Right atrium auricular region (tissue), 2 donors: ENCODE measurements at regions not wholly inside any gene's neighbourhood (a gene's known extent, or its start where the extent isn't known, plus 50 kb on each side); places are given as distances from the start of the nearest gene placed in this dataset.

Experiments
- DNase-seq: peaks from one replicate; pipeline ENCODE4 v3.0.0-alpha.2; 2019; ENCODE audit warnings: low spot score
- H3K27ac ChIP-seq, 2 donors: fragments of 200-600 bp; sonication (generic); 1 replicate in 1 of 2; 2 replicates in 1 of 2; pipeline ENCODE4 v1.5.1; 2016 to 2019
- H3K27me3 ChIP-seq, 2 donors: fragments of 200-600 bp; sonication (generic); one replicate each; pipeline versions ENCODE4 v1.5.1 to v1.6.0; 2017 to 2019
- H3K36me3 ChIP-seq: fragments of 200-600 bp; sonication (generic); one replicate; pipeline ENCODE4 v1.5.1; 2016
- H3K4me1 ChIP-seq, 2 donors: fragments of 200-600 bp; sonication (generic); one replicate each; pipeline versions ENCODE4 v1.5.1 to v1.6.0; 2017 to 2019
- H3K4me3 ChIP-seq, 2 donors: fragments of 200-600 bp; sonication (generic); 1 replicate in 1 of 2; 2 replicates in 1 of 2; pipeline ENCODE4 v1.5.1; 2017 to 2019; ENCODE audit warnings: mild to moderate bottlenecking in 1 of 2, moderate library complexity in 1 of 2
- H3K9me3 ChIP-seq, 2 donors: fragments of 200-600 bp; sonication (generic); one replicate each; pipeline ENCODE4 v1.5.1; 2019
- CTCF ChIP-seq, 2 donors: fragments of 200-600 bp; sonication (generic); IDR thresholded peaks; one replicate each; pipeline ENCODE4 v1.5.1; 2019; ENCODE audit warnings: antibody characterized with exemption in 2 of 2

- TF ChIP-seq CTCF (IDR thresholded peaks at IDR 0.05): no peak
Observed at GRCh38 chr4:128341634-128342033, 54.0 kb upstream of the PGRMC2 start.

GRCh38 chr4:128338634-128339355 lies 51.2 kb upstream of the PGRMC2 start:
- Histone ChIP-seq H3K4me3 (no peak overlapping the region), H3K27me3 (no peaks in the 10 kb centered on the region), H3K4me1 (no peaks in the 10 kb centered on the region), H3K9me3 (no peaks in the 10 kb centered on the region), H3K36me3 (no peaks in the 10 kb centered on the region), H3K27ac (no peak overlapping the region)
- TF ChIP-seq CTCF (IDR thresholded peaks at IDR 0.05): no peak
- DNase-seq: no peak

More at GRCh38 chr4:128341634-128342033, 54.0 kb upstream of the PGRMC2 start:
- no peaks in the 10 kb centered on the region for H3K27me3 ChIP-seq
- no peak overlapping the region for H3K4me3 ChIP-seq
- DNase-seq: no peak
- H3K36me3 ChIP-seq: no peaks in the 10 kb centered on the region
- H3K9me3 ChIP-seq: no peaks in the 10 kb centered on the region
- no peak overlapping the region for H3K27ac ChIP-seq
- no peaks in the 10 kb centered on the region for H3K4me1 ChIP-seq

- Histone ChIP-seq H3K27ac (no peak overlapping the region), H3K36me3 (no peaks in the 10 kb centered on the region), H3K4me3 (no peak overlapping the region), H3K27me3 (no peaks in the 10 kb centered on the region), H3K9me3 (no peaks in the 10 kb centered on the region), H3K4me1 (no peaks in the 10 kb centered on the region)
- DNase-seq: no peak
- TF ChIP-seq CTCF (IDR thresholded peaks at IDR 0.05): no peak
Observed at GRCh38 chr4:128337863-128338262, 50.2 kb upstream of the PGRMC2 start.
